ENCODE measurements at regions not wholly inside any gene's neighbourhood (a gene's known extent, or its start where the extent isn't known, plus 50 kb on each side); places are given as distances from the start of the nearest gene placed in this dataset.

DNA sequence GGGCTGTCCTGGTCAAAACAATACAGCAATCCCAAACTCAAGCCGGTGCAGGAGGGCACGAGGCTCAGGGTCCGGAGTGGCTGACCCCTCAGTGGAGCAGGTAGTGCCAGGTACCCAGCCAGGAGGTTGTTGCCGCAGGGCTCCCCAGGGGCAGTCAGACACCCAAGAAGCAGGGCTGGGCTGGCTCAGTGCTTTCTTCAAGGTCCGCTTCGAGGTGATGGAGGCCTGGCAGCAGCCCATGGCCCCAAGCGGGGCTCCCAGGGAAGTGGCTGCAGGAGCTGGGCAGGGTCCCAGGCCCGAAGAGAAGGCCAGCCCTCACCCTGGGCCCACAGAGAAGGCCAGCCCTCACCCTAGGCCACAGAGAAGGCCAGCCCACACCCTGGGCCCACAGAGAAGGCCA is 55.3 kb upstream of the COPS8 start:
- no peak for DNase-seq (ENCODE audit: low spot score)
- intact Hi-C loops (cut with DNase I), result loop anchor here in 1 of 2 donors (10.0 kb wide), 1 partner anchor 526 kb away; a partner anchor contains a TSS

- intact Hi-C loops (cut with DNase I), result loop anchor here in 1 of 2 donors (10.0 kb wide), 1 partner anchor 529 kb away; a partner anchor contains a TSS
- no peak for DNase-seq (ENCODE audit: low spot score)
These were observed 52.1 kb upstream of the COPS8 start for GRCh38 chr2:237033536-237034060.

- no peak for DNase-seq (ENCODE audit: low spot score)
- intact Hi-C loops (cut with DNase I), result loop anchor here in 1 of 2 donors (10.0 kb wide), 1 partner anchor 531 kb away; a partner anchor contains a TSS
These were observed 49.8 kb upstream of the COPS8 start for GRCh38 chr2:237035781-237036475.

Data from posterior vena cava (tissue), 2 donors.